Suprapubic skin (tissue), 4 donors: ENCODE measurements at regions not wholly inside any gene's neighbourhood (a gene's known extent, or its start where the extent isn't known, plus 50 kb on each side); places are given as distances from the start of the nearest gene placed in this dataset.

ENCODE experiments used
- DNase-seq, 2 donors: peaks; one replicate each; pipeline ENCODE4 v3.0.0-alpha.2; 2019; ENCODE audit warnings: low spot score in 2 of 2
- H3K27ac ChIP-seq: fragments of 200-600 bp; sonication (generic); one replicate; pipeline ENCODE4 v1.5.1; 2019
- H3K27me3 ChIP-seq: fragments of 200-600 bp; sonication (generic); one replicate; pipeline ENCODE4 v1.5.1; 2019
- H3K36me3 ChIP-seq: fragments of 200-600 bp; sonication (generic); one replicate; pipeline ENCODE4 v1.5.1; 2019
- H3K4me1 ChIP-seq: fragments of 200-600 bp; sonication (generic); one replicate; pipeline ENCODE4 v1.5.1; 2019
- H3K4me3 ChIP-seq: fragments of 200-600 bp; sonication (generic); one replicate; pipeline ENCODE4 v1.5.1; 2019; ENCODE audit warnings: mild to moderate bottlenecking
- H3K9me3 ChIP-seq: fragments of 200-600 bp; sonication (generic); one replicate; pipeline ENCODE4 v1.5.1; 2019
- EP300 ChIP-seq: sonication (generic); formaldehyde crosslinking; IDR thresholded peaks from one replicate; pipeline ENCODE4 v1.6.1; 2017; ENCODE audit warnings: antibody characterized with exemption
- POLR2A ChIP-seq, 2 donors: fragments of 450-650 bp; IDR thresholded peaks; one replicate each; pipeline ENCODE4 v1.6.1; 2017; ENCODE audit warnings: antibody characterized with exemption in 2 of 2, mild to moderate bottlenecking in 2 of 2, moderate library complexity in 2 of 2
- POLR2AphosphoS5 ChIP-seq, 3 donors: sonication (generic); formaldehyde crosslinking; IDR thresholded peaks; one replicate each; pipeline ENCODE4 v1.6.1; 2017; ENCODE audit warnings: antibody characterized with exemption in 3 of 3
- WGBS: methylation state at CpG from one replicate; pipeline ENCODE4 v1.1.5; 2018; 5-methylcytosine and 5-hydroxymethylcytosine counted together
- TF ChIP-seq, protein P1 (sequence below), 2 donors: fragments of 200-600 bp in 1 of 2; fragments of 450-650 bp in 1 of 2; sonication (generic) in 1 of 2; IDR thresholded peaks; one replicate each; pipeline ENCODE4 v1.5.1; 2016 to 2019; ENCODE audit warnings: antibody characterized with exemption in 2 of 2, mild to moderate bottlenecking in 1 of 2, moderate library complexity in 1 of 2

DNA sequence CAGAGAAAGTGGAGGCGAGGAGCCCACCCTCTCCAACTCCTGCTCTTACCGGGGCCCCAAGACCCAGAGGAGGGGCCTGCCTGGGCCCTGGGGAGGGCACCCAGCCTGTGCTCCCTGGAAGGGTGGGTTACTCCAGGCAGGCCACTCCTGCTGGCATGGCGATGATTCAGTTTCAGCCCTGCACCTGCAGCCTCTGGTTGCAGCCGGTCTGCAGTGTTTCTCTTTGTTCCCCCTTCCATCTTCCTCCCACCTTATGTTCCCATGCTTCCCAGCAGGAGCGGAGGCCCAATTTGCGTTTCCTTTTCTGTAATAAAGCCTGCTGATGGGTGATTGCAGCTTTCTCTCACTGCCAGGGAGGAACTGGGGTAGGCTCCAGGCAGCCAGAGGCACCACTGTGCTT lies 53.2 kb upstream of the FAM20C start:
- WGBS, result 66% methylated on average over 5 of the region's 6 CpGs
- H3K4me3 ChIP-seq, result no peak overlapping the region
- DNase-seq, result peak in 1 of 2 donors; percentile 45

DNA sequence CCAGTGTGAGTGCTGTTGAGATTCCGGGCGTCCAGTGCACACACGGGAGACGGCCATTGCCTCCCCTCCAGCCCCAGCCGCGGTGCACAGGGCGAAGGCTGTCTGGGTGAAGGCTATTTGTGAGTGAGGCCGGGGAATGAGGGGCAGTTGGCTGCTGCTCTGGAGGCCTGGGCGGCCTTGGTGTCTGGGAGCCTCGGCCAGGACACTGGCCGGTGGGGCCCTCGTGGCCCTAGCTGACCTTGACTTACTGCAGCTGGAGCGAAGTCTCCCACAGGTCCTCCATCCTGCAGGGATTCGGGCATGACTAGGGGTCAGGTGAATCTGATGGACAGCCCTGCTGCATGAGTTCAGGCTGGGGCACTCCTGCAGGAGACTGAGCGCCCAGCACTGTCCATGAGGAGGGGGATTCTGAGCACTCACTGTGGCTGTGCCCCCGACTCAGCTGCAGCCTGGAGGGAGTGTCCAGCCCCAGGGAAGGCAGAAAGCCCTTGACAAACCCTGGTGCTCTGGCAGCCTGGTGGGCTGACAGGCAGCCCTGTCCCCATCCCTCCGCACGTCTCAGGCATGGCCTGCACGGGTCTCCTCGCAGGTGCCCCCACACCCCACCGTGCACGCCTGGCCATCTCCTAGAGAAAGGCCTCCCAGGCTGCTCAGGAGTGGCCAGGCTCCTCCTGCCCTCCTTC lies 52.7 kb upstream of the FAM20C start:
- TF ChIP-seq, protein P1, sequence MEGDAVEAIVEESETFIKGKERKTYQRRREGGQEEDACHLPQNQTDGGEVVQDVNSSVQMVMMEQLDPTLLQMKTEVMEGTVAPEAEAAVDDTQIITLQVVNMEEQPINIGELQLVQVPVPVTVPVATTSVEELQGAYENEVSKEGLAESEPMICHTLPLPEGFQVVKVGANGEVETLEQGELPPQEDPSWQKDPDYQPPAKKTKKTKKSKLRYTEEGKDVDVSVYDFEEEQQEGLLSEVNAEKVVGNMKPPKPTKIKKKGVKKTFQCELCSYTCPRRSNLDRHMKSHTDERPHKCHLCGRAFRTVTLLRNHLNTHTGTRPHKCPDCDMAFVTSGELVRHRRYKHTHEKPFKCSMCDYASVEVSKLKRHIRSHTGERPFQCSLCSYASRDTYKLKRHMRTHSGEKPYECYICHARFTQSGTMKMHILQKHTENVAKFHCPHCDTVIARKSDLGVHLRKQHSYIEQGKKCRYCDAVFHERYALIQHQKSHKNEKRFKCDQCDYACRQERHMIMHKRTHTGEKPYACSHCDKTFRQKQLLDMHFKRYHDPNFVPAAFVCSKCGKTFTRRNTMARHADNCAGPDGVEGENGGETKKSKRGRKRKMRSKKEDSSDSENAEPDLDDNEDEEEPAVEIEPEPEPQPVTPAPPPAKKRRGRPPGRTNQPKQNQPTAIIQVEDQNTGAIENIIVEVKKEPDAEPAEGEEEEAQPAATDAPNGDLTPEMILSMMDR (IDR thresholded peaks at IDR 0.05), result no peak
- no peak for TF ChIP-seq EP300
- TF ChIP-seq POLR2AphosphoS5 (IDR thresholded peaks at IDR 0.05), result no peak
- no peak for TF ChIP-seq POLR2A (IDR thresholded peaks at IDR 0.05)
- Histone ChIP-seq H3K27ac (no peak overlapping the region), H3K36me3 (no peaks in the 10 kb centered on the region), H3K9me3 (no peaks in the 10 kb centered on the region), H3K27me3 (peaks cover 8% of the 10 kb centered on the region), H3K4me3 (no peak overlapping the region), H3K4me1 (peaks cover 10% of the 10 kb centered on the region)
- DNase-seq, result peak; percentile 52 to 65
- 92% methylated on average over 2 of the region's 22 CpGs for WGBS

More for the DNA sequence above, 53.2 kb upstream of the FAM20C start:
- no peak overlapping the region for H3K27ac ChIP-seq
- H3K9me3 ChIP-seq, result no peaks in the 10 kb centered on the region
- H3K27me3 ChIP-seq, result peaks cover 8% of the 10 kb centered on the region
- H3K36me3 ChIP-seq, result no peaks in the 10 kb centered on the region
- no peak for TF ChIP-seq POLR2A (IDR thresholded peaks at IDR 0.05)
- no peak for TF ChIP-seq EP300
- TF ChIP-seq, protein P1 (IDR thresholded peaks at IDR 0.05), result no peak
- TF ChIP-seq POLR2AphosphoS5 (IDR thresholded peaks at IDR 0.05), result no peak
- H3K4me1 ChIP-seq, result peaks cover 10% of the 10 kb centered on the region

DNA sequence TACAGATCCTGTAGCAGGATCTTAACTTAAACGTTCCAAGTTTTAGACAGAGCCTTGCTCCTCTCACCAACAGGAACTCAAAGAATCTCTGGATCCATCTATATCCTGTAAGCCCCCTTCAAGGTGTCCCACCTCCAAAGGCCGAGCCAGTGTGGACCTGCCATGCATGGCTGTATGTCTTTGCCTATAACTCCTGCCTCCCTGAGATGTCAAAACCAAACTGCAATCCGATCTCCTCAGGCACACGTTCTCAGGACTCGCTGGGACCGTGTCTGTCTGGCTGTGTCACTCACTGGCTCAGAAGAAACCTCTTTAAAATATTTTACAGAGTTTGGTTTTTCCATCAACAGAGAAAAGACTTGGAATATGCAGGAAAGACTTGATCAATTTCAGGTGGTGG lies 51.4 kb upstream of the FAM20C start:
- no peak for DNase-seq
- Histone ChIP-seq H3K27ac (no peak overlapping the region), H3K4me1 (peaks cover 10% of the 10 kb centered on the region), H3K36me3 (no peaks in the 10 kb centered on the region), H3K9me3 (no peaks in the 10 kb centered on the region), H3K4me3 (no peak overlapping the region), H3K27me3 (peaks cover 8% of the 10 kb centered on the region)
- TF ChIP-seq EP300, result no peak
- no peak for TF ChIP-seq POLR2AphosphoS5 (IDR thresholded peaks at IDR 0.05)
- TF ChIP-seq POLR2A (IDR thresholded peaks at IDR 0.05), result no peak
- TF ChIP-seq, protein P1 (IDR thresholded peaks at IDR 0.05), result no peak
- 56% methylated on average over 6 of the region's 6 CpGs for WGBS

DNA sequence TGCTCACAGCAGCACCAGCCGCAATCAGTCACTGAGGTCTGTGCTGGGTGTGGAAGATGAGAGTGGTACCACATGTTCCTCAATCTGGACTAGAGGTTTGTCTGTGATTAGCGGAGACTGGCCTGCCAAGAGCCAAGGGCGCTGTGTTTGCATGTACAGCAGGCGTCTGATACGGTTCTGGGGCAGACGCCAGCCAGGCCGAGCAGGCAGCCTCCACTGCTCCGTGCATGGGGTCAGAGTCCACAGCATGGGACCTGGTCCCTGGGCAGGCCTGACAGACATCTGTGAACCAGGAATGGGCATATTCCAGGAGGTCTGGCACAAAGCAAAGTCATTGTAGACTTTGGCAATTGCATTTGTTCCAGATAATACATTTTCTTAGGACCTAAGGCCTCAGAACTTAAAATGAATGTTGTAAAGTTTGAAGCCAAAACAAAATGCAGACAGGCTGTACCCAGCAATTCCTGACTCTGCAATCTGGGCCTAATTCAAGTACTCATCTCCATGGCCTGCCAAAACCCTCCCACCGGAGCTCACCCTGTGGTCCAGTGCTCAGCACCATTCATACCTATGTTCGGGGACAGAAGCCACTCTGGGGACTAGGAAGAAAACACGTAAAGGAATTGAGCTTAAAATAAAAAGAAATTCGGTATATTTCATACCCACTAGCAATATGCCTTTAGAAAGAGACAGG lies 50.0 kb upstream of the FAM20C start:
- H3K4me3 ChIP-seq, result no peak overlapping the region
- peak; percentile 55 to 84 for DNase-seq
- H3K9me3 ChIP-seq, result no peaks in the 10 kb centered on the region
- peaks cover 10% of the 10 kb centered on the region for H3K4me1 ChIP-seq
- H3K36me3 ChIP-seq, result peaks cover 6% of the 10 kb centered on the region
- peaks cover 8% of the 10 kb centered on the region for H3K27me3 ChIP-seq
- H3K27ac ChIP-seq, result peak overlapping the region; percentile 25
- TF ChIP-seq, protein P1 (IDR thresholded peaks at IDR 0.05), result no peak
- no peak for TF ChIP-seq EP300
- WGBS, result 70% methylated on average over 8 of the region's 12 CpGs
